ENCODE measurements at regions not wholly inside any gene's neighbourhood (a gene's known extent, or its start where the extent isn't known, plus 50 kb on each side); places are given as distances from the start of the nearest gene placed in this dataset.

DNA sequence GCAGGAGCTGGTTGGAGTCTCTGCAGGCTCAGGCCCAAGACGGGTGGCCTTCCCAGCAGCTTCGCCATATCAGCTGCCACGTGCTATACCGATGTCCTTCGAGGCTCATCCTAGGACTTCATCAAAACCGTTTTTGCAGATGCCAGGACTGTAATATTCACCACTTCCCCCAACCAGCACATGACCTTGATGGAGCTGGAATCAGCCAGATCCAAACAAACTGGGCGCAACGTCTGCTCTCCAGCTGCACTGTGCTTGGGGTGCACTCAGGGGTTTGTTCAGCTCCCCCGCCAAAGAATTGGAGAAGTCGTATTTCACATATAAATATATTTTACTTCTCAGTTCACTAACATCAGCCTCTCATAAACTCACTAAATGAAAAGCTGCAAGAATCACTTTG lies 149.5 kb upstream of the DIO3 start:
- DNase-seq (ENCODE audit: insufficient read length, low spot score, missing footprints) = no peak
- Histone ChIP-seq H3K4me2 (ENCODE audit: insufficient read depth, low read length) (no peak overlapping the region), H3K9me3 (ENCODE audit: low read depth, low read length) (no peaks in the 10 kb centered on the region), H3K27me3 (ENCODE audit: insufficient read depth, low read length) (peaks cover 34% of the 10 kb centered on the region), H3K27ac (ENCODE audit: low read depth, low read length) (no peak overlapping the region), H2AFZ (ENCODE audit: low read length) (no peak overlapping the region), H3K79me2 (ENCODE audit: insufficient read depth, low read length) (no peaks in the 10 kb centered on the region), H3K36me3 (ENCODE audit: insufficient read depth, low read length) (no peaks in the 10 kb centered on the region), H3K4me1 (ENCODE audit: insufficient read depth, low read length) (peaks cover 20% of the 10 kb centered on the region), H4K20me1 (ENCODE audit: insufficient read depth, low read length) (no peaks in the 10 kb centered on the region), H3K4me3 (ENCODE audit: insufficient read depth, low read length) (no peak overlapping the region)
- TF ChIP-seq, protein P1, sequence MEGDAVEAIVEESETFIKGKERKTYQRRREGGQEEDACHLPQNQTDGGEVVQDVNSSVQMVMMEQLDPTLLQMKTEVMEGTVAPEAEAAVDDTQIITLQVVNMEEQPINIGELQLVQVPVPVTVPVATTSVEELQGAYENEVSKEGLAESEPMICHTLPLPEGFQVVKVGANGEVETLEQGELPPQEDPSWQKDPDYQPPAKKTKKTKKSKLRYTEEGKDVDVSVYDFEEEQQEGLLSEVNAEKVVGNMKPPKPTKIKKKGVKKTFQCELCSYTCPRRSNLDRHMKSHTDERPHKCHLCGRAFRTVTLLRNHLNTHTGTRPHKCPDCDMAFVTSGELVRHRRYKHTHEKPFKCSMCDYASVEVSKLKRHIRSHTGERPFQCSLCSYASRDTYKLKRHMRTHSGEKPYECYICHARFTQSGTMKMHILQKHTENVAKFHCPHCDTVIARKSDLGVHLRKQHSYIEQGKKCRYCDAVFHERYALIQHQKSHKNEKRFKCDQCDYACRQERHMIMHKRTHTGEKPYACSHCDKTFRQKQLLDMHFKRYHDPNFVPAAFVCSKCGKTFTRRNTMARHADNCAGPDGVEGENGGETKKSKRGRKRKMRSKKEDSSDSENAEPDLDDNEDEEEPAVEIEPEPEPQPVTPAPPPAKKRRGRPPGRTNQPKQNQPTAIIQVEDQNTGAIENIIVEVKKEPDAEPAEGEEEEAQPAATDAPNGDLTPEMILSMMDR (IDR thresholded peaks at IDR 0.05; ENCODE audit: extremely low read depth, low read depth, low read length) = no peak

DNA sequence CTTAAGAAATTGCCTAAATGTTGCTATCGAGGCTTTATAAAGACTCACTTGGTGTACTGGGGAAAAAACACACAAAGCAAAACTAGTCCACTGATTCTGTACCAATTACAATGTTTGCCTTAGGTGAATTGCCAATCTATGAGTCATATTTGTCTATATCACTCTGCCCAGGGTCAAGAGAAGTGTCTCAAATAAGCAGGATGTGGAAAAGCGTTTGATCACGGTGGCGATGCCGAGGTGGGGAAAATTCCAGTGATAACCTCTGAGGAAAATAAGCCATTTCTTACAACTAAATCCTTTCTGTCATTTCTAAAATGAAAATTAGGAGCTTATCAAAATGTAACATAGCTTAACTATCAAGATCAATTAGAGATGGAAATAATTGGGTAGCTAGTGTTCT lies 148.6 kb upstream of the DIO3 start:
- Histone ChIP-seq H3K4me2 (ENCODE audit: insufficient read depth, low read length) (no peak overlapping the region), H3K9me3 (ENCODE audit: low read depth, low read length) (no peaks in the 10 kb centered on the region), H3K36me3 (ENCODE audit: insufficient read depth, low read length) (no peaks in the 10 kb centered on the region), H3K27ac (ENCODE audit: low read depth, low read length) (no peak overlapping the region), H4K20me1 (ENCODE audit: insufficient read depth, low read length) (no peaks in the 10 kb centered on the region), H2AFZ (ENCODE audit: low read length) (no peak overlapping the region), H3K4me1 (ENCODE audit: insufficient read depth, low read length) (peaks cover 14% of the 10 kb centered on the region), H3K4me3 (ENCODE audit: insufficient read depth, low read length) (no peak overlapping the region), H3K79me2 (ENCODE audit: insufficient read depth, low read length) (no peaks in the 10 kb centered on the region), H3K27me3 (ENCODE audit: insufficient read depth, low read length) (peaks cover 40% of the 10 kb centered on the region)
- TF ChIP-seq, protein P1 (IDR thresholded peaks at IDR 0.05; ENCODE audit: extremely low read depth, low read depth, low read length) = no peak
- no peak for DNase-seq (ENCODE audit: insufficient read length, low spot score, missing footprints)

DNA sequence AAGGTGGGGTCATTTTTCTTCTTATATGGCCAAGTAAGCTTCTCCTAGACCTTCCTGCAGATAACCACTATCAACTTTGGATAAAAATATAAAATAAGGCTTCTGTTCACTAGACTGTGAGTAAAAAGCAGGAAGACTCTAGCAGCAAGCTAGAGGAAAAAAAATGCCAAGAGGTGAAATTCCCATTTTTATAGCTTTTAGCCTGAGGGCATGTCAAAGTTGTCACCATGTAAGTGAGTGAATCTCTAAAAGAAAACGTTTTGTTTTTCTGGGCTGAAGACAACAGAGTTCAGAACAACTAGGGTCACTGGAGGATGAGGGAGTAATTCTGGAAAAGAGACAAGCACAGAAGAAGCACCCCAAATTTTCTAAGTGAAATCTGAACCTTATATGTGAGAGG lies 143.9 kb upstream of the DIO3 start:
- Histone ChIP-seq H3K36me3 (ENCODE audit: insufficient read depth, low read length) (no peaks in the 10 kb centered on the region), H4K20me1 (ENCODE audit: insufficient read depth, low read length) (no peaks in the 10 kb centered on the region), H3K4me3 (ENCODE audit: insufficient read depth, low read length) (no peak overlapping the region), H3K4me2 (ENCODE audit: insufficient read depth, low read length) (no peak overlapping the region), H2AFZ (ENCODE audit: low read length) (no peak overlapping the region), H3K79me2 (ENCODE audit: insufficient read depth, low read length) (no peaks in the 10 kb centered on the region), H3K4me1 (ENCODE audit: insufficient read depth, low read length) (no peaks in the 10 kb centered on the region), H3K27me3 (ENCODE audit: insufficient read depth, low read length) (peaks cover 37% of the 10 kb centered on the region), H3K9me3 (ENCODE audit: low read depth, low read length) (no peaks in the 10 kb centered on the region), H3K27ac (ENCODE audit: low read depth, low read length) (no peak overlapping the region)
- TF ChIP-seq, protein P1 (IDR thresholded peaks at IDR 0.05; ENCODE audit: extremely low read depth, low read depth, low read length) = no peak
- DNase-seq (ENCODE audit: insufficient read length, low spot score, missing footprints) = no peak

GRCh38 chr14:101418601-101419000 lies 142.7 kb upstream of the DIO3 start:
- no peak for DNase-seq (ENCODE audit: insufficient read length, low spot score, missing footprints)
- Histone ChIP-seq H3K4me2 (ENCODE audit: insufficient read depth, low read length) (no peak overlapping the region), H3K4me1 (ENCODE audit: insufficient read depth, low read length) (no peaks in the 10 kb centered on the region), H2AFZ (ENCODE audit: low read length) (no peak overlapping the region), H3K9me3 (ENCODE audit: low read depth, low read length) (no peaks in the 10 kb centered on the region), H4K20me1 (ENCODE audit: insufficient read depth, low read length) (no peaks in the 10 kb centered on the region), H3K36me3 (ENCODE audit: insufficient read depth, low read length) (no peaks in the 10 kb centered on the region), H3K27me3 (ENCODE audit: insufficient read depth, low read length) (peaks cover 27% of the 10 kb centered on the region), H3K4me3 (ENCODE audit: insufficient read depth, low read length) (no peak overlapping the region), H3K79me2 (ENCODE audit: insufficient read depth, low read length) (no peaks in the 10 kb centered on the region), H3K27ac (ENCODE audit: low read depth, low read length) (no peak overlapping the region)
- TF ChIP-seq, protein P1 (IDR thresholded peaks at IDR 0.05; ENCODE audit: extremely low read depth, low read depth, low read length) = no peak
